Activated CD4-positive, alpha-beta T cell treated with anti-CD3 and anti-CD28 coated beads, Interleukin-2, amount 10 ng/mL, durations not matched to agents 24 days and 14 days (primary cell): ENCODE measurements at regions not wholly inside any gene's neighbourhood (a gene's known extent, or its start where the extent isn't known, plus 50 kb on each side); places are given as distances from the start of the nearest gene placed in this dataset.

Experiments used
- DNase-seq: peaks from one replicate; pipeline ENCODE4 v3.0.0; 2022
- H3K27ac Mint-ChIP-seq: one replicate; pipeline ENCODE4 v1.8.0; 2022; ENCODE audit warnings: mild to moderate bottlenecking, mixed read lengths
- H3K27me3 Mint-ChIP-seq: one replicate; pipeline ENCODE4 v1.8.0; 2022; ENCODE audit warnings: mixed read lengths
- H3K36me3 Mint-ChIP-seq: one replicate; pipeline ENCODE4 v1.8.0; 2022; ENCODE audit warnings: low read depth, mild to moderate bottlenecking, mixed read lengths
- H3K4me1 Mint-ChIP-seq: one replicate; pipeline ENCODE4 v1.8.0; 2021; ENCODE audit warnings: mixed read lengths
- H3K4me3 Mint-ChIP-seq: one replicate; pipeline ENCODE4 v1.8.0; 2022; ENCODE audit warnings: mild to moderate bottlenecking, moderate library complexity, mixed read lengths
- H3K9me3 Mint-ChIP-seq: one replicate; pipeline ENCODE4 v1.8.0; 2021; ENCODE audit warnings: mixed read lengths
- intact Hi-C: fragments of 100-400 bp; cut with micrococcal nuclease; formaldehyde crosslinking; loops from one replicate; pipeline ENCODE4 v1.15.1; 2023

DNA sequence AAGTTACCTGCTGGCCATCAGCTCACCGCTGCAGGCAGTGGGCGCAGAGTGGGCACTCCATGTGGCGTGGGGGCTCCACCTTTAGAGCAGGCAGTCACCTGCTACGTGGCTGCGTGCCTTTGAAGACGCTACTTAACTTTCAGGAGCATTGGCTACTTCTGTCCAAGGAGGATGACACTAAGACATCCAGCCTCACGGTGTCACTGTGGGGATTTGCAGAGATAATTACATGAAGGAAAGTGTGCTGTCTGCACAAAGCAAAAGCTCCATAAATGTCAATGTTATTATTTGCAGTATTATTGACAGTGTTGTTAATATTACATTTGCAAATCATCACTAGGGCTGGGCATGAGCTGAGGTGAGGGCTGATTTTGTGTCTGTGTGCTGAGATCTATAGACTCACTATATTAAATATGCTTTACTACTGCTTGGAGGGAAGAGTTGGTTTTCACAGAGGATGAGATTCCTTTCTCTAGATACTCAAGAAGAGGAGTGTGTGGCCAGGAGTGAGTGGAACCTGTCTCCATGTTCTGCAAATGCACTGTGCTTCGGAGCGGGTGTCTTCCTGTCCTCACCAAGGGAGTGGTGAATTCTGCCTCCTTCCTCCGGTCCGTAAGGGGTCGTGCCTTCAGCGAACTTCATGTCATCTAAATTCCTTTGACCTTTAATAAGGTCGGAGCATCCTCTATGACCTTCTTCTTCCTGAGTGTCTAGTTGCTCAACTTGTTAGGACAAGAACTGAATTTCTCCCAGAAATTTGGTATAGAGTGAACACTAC is 165.8 kb upstream of the SYNDIG1 start:
- Mint-ChIP-seq H3K4me1 (peaks cover 3% of the 10 kb centered on the region), H3K27me3 (peaks cover 11% of the 10 kb centered on the region), H3K27ac (no peak overlapping the region), H3K36me3 (no peaks in the 10 kb centered on the region), H3K9me3 (no peaks in the 10 kb centered on the region), H3K4me3 (no peak overlapping the region)
- intact Hi-C loops: no loop called here
- no peak for DNase-seq

DNA sequence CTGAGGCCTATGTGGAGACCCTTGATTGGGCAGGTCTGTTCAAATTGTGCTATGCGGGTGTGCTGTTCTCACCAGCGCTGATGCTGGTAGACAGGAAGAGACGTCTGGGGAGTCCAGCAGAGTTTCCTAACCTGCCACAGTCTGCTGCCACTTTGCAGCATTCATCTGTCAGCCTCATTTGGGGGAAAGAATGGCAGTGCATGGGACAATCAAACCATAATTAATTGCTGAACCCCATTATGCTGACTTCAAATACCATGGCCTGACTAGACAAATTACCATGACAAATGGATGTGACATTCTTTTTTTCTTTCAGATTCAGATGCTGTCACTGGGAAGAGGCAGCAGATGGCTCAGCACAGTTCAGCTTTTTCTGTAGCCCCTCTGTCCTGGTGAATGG is 171.4 kb upstream of the SYNDIG1 start:
- H3K4me1 Mint-ChIP-seq: no peaks in the 10 kb centered on the region
- DNase-seq: no peak
- intact Hi-C loops: no loop called here
- H3K36me3 Mint-ChIP-seq: no peaks in the 10 kb centered on the region
- no peaks in the 10 kb centered on the region for H3K9me3 Mint-ChIP-seq
- no peak overlapping the region for H3K27ac Mint-ChIP-seq
- peaks cover 9% of the 10 kb centered on the region for H3K27me3 Mint-ChIP-seq
- H3K4me3 Mint-ChIP-seq: no peak overlapping the region

DNA sequence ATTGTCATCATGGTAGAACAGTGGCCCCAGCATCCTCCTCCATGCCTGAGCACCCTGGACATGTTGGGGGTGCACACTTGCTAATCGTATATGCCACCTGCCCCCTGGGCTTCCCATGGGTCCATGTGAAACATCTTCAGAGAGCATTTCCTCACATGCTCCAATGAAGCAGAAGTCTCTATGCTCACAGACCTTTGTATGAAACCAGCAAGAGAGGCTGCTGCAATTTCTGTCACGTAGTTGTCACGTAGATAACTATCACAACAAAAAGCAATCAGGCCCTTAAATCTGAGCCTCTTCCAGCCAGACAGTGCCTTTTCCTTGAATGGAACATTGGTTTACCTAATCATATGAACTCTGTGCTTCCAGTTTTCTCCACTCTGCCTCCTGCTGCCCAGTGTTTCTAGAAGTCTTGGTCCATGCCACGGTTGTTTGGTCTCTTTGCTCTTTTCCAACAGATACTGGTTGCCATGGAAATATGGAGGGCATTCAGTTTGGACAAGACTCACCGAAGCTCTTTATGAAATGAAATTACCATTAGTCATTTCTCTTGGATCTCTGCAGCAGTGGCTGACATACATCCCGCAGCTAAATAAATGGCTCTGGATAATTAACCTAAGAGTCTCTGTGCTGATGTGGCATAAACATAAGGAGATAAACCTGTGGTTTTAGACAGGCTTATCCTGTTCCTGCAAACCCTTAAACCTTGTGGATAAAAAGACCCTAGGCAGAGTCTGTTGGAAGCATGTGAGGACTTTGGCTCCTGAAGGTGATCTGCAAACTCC is 172.8 kb upstream of the SYNDIG1 start:
- no peak overlapping the region for H3K4me3 Mint-ChIP-seq
- no peaks in the 10 kb centered on the region for H3K4me1 Mint-ChIP-seq
- no peaks in the 10 kb centered on the region for H3K36me3 Mint-ChIP-seq
- no peak for DNase-seq
- no peaks in the 10 kb centered on the region for H3K9me3 Mint-ChIP-seq
- H3K27ac Mint-ChIP-seq: no peak overlapping the region
- H3K27me3 Mint-ChIP-seq: peaks cover 8% of the 10 kb centered on the region
- intact Hi-C loops: no loop called here

DNA sequence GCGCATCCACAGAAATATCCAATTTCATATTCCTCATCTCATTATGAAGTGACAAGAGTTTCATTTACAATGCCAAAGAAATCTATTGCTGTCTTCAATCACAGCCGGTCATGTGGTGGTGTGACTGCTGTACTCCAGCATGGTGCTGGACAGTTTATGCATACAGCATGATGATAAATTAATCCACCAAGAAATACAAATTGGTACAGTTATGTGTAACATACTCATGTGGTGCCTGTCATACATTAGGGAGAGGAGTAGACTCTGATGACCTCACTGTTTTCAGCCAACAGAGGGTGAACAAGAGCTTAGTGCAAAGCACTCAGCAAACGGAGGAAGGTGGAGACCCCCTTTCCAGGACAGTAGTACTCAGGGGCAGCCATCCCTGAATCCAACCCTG is 178.4 kb upstream of the SYNDIG1 start:
- Mint-ChIP-seq H3K27ac (no peak overlapping the region), H3K4me3 (no peak overlapping the region)
- intact Hi-C loops: no loop called here

DNA sequence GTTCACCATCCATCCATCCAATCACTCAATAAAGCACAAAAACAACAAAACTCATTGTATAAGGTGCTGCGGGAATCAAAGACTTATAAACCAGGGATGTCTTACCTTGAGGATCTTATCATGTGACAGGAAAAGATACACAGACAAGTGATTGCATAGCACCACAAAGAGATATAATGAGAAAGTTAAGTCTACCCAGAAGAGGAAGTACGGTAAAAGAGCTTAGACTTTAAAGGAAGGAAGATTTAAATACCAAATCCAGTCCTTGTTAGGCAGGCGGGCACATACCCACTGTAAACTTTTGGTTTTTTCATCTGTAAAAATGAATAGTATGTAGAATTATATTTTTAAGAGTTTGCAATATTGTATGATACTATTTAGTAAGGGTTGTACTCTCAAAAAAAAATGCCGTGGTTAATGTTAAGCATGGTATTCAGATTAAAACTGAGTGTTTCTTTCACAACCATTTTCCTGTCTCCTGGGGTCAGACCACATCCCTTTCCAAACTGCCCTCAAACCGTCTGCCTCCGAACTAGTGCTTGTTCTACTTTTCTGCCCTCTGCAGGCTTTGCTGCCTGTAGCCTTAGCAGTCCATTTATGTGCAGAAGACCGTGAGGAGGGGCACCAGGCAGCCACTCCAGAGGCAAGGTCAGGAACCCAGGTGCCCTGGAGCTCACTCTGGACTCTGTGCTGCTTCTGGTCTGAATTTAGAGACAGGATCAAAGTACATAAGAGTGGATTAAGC is 179.5 kb upstream of the SYNDIG1 start:
- Mint-ChIP-seq H3K27ac (peak overlapping the region; percentile 61), H3K27me3 (no peaks in the 10 kb centered on the region)

More for the DNA sequence above, 178.4 kb upstream of the SYNDIG1 start:
- H3K36me3 Mint-ChIP-seq: peaks cover 2% of the 10 kb centered on the region
- peaks cover 15% of the 10 kb centered on the region for H3K9me3 Mint-ChIP-seq
- H3K4me1 Mint-ChIP-seq: peaks cover 12% of the 10 kb centered on the region
- no peaks in the 10 kb centered on the region for H3K27me3 Mint-ChIP-seq
- DNase-seq: no peak

DNA sequence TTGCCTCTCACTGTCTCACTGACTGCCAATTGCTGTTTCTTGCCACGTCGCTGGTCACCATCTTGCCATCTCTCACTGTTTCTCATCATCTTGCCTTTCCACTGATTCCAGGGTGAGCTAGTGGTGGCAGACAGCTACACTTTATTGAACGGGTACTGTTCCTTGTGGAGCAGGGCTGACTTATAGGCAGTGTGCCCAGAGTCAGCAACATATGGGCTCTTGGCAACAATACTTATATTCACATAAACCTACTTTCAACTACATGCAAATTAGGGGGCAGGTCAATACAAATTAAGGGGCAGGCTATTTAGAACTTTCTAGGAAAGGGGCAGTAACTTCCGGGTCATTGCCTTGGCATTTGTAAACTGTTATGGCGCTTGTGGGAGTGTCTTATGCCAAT is 186.2 kb upstream of the SYNDIG1 start:
- no peaks in the 10 kb centered on the region for H3K36me3 Mint-ChIP-seq
- intact Hi-C loops: no loop called here

More for the DNA sequence above, 179.5 kb upstream of the SYNDIG1 start:
- peak; percentile 82 for DNase-seq
- Mint-ChIP-seq H3K9me3 (peaks cover 15% of the 10 kb centered on the region), H3K4me1 (peaks cover 12% of the 10 kb centered on the region), H3K36me3 (peaks cover 2% of the 10 kb centered on the region), H3K4me3 (peak overlapping the region; percentile 65)
- intact Hi-C loops: no loop called here

DNA sequence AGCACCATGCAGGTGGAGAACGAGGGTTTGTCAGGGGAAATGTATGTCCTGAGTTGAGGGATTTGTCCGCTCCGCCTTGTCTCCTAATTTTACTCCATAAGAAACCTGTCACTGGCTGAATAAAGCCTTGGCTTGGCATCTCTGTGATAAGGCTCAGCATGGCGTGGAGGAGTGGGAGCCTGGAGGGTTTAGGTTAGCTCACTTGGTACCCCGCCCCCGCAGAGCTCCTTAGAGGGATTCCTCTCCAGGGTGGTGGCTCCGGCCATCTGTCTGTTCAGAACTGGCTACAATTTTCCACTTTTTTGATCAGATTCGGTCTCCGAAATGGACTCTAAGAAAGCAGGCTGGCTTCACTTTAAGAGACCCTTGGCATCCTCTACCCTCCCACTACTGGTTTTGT is 192.2 kb upstream of the SYNDIG1 start:
- H3K4me3 Mint-ChIP-seq: no peak overlapping the region
- no peak for DNase-seq
- no peak overlapping the region for H3K27ac Mint-ChIP-seq
- peaks cover 1% of the 10 kb centered on the region for H3K4me1 Mint-ChIP-seq
- peaks cover 13% of the 10 kb centered on the region for H3K9me3 Mint-ChIP-seq
- intact Hi-C loops: no loop called here
- H3K36me3 Mint-ChIP-seq: no peaks in the 10 kb centered on the region
- H3K27me3 Mint-ChIP-seq: peaks cover 9% of the 10 kb centered on the region

More for the DNA sequence above, 186.2 kb upstream of the SYNDIG1 start:
- H3K9me3 Mint-ChIP-seq: peaks cover 9% of the 10 kb centered on the region
- no peak overlapping the region for H3K27ac Mint-ChIP-seq
- DNase-seq: no peak
- no peak overlapping the region for H3K4me3 Mint-ChIP-seq
- H3K27me3 Mint-ChIP-seq: peaks cover 1% of the 10 kb centered on the region
- H3K4me1 Mint-ChIP-seq: no peaks in the 10 kb centered on the region

DNA sequence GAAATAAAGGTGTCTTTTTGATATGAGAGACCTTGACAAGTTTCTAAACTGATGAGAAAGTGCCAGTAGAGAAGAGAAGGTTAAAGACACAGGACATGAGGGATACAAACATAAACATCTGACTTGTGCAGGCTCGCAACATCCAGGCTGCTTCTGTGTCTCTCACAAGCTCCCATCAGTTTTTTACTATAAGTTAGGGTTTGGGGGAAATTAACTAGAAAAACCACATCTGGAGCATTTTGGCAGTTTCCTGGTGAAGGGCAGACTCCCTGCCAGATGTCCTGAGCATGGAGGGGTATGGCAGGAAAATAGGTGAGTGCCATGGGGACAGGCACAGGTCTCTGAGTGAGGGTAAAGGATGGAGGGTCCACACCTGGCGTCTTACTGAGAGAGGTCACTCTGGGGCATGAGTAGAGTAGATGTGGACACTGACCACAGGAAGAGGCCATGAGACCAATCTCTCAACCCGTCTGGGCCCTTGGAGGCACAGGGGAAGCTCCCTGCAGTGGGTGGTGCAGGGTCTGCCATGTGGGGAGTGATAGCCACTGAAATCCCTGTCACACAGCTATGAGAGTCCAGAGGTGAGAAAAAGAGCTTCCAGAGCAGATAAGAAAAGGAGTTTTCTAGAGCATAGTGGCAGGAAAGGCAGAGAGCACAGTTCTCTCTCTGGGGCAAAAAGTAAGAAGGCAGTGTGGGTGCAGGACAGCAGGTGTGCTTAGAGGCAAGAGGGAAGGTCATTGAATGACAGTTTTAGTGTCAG is 193.3 kb upstream of the SYNDIG1 start:
- Mint-ChIP-seq H3K36me3 (no peaks in the 10 kb centered on the region), H3K27me3 (peaks cover 9% of the 10 kb centered on the region), H3K4me3 (no peak overlapping the region), H3K9me3 (peaks cover 13% of the 10 kb centered on the region), H3K4me1 (peaks cover 1% of the 10 kb centered on the region), H3K27ac (no peak overlapping the region)
- intact Hi-C loops: no loop called here
- DNase-seq: no peak

DNA sequence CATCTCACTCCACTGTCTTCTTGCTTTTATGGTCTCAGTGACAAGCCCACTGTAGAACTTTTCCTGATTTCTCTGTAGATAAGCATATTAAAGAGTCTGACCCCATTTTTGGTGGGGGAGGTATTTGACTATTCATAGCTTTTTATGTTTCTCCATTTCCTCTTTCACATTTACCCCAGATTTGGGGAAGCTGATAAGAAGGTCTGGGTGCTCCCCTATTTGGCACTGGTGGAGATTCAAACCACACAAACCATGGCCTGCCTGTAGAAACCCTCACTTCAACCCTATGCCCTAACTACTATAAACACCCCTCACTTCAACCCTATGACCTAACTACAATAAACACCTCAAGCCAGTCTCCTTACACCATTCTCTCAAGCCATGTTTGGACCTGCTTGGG is 196.2 kb upstream of the SYNDIG1 start:
- Mint-ChIP-seq H3K36me3 (no peaks in the 10 kb centered on the region), H3K27me3 (peaks cover 9% of the 10 kb centered on the region), H3K4me3 (no peak overlapping the region), H3K27ac (no peak overlapping the region), H3K4me1 (peaks cover 1% of the 10 kb centered on the region), H3K9me3 (peaks cover 13% of the 10 kb centered on the region)
- no peak for DNase-seq
- intact Hi-C loops: no loop called here

DNA sequence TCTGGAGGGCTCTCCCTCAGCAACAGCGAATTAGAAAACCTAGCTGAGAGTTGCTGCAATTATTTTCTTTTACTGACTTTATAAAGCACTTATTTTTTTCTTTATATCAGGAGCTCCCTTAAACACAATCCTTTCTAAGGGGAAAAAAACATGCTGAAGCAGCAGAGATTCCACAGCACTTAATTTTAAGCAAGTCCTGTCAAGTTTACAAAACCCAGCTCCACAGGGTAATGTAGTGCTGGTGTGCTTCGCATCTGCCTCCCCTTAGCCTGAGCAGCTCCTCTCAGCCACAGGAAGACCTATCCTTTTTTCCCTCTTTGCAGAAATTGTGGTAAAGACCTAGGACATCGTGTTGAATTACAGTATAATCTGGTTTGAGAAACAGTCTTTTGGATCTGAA is 208.1 kb upstream of the SYNDIG1 start:
- Mint-ChIP-seq H3K4me1 (no peaks in the 10 kb centered on the region), H3K36me3 (no peaks in the 10 kb centered on the region), H3K4me3 (no peak overlapping the region), H3K27ac (no peak overlapping the region), H3K27me3 (peaks cover 1% of the 10 kb centered on the region), H3K9me3 (no peaks in the 10 kb centered on the region)
- DNase-seq: no peak
- intact Hi-C loops: no loop called here

DNA sequence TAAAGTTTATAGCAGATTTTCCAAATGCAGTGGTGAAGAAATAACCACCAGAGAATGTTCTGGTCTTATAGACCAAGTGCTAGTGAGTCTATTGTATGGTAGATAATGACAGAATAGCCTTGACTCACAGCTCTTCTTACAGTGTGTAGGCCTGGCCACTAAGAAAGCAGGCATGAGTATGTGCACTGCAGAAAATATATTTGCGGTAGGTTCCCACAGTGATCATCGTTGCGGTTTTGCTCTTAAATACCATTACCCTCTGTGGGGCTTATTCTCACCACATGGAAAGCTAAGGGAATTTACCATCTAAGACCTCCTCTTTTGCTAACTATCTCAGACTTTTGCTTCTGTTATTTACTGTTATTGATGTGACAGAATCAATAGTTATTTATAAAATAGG is 212.3 kb upstream of the SYNDIG1 start:
- Mint-ChIP-seq H3K27me3 (peaks cover 6% of the 10 kb centered on the region), H3K4me3 (no peak overlapping the region), H3K36me3 (no peaks in the 10 kb centered on the region), H3K9me3 (no peaks in the 10 kb centered on the region), H3K27ac (no peak overlapping the region), H3K4me1 (no peaks in the 10 kb centered on the region)
- intact Hi-C loops: no loop called here
- DNase-seq: no peak

DNA sequence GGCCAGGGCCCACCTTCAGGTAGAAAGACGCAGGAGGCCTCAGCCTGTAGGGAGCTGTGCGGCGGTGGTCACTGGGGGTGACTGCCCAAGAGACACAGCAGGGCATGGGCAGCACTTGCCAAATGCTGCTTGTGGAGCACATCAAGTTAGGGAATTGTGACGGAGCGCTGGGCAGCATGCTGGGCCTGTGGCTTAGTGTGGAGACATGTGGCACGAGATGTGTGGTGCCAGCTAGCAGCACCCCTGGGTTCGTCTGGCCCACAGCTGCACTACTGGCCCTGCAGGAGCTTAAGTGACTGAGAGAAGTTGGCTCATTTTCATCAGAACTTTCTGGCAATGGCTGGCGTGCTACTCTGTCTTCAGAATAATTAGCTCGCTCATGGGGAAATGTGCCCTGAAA is 213.1 kb upstream of the SYNDIG1 start:
- H3K27ac Mint-ChIP-seq: no peak overlapping the region
- intact Hi-C loops: no loop called here

DNA sequence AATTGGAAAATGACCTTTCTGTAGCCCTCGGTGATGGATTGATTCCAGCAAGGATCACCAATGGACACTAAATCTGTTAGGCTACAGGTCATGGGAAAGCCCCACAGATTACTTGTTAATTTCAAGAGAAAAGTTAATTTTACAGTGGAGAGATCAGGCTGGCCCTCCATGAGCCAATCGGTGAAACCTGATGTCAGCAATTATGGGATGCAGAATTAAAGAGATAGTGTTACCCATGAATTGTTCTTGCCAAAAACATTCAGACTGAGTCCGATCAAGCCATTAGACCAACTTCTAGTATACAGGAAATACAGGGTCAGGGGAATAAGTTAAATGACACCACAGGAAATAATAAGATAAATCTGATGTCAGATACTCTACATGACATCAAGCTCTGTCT is 214.9 kb upstream of the SYNDIG1 start:
- Mint-ChIP-seq H3K4me3 (no peak overlapping the region), H3K36me3 (no peaks in the 10 kb centered on the region), H3K9me3 (peaks cover 6% of the 10 kb centered on the region), H3K4me1 (no peaks in the 10 kb centered on the region), H3K27ac (no peak overlapping the region), H3K27me3 (peaks cover 15% of the 10 kb centered on the region)
- intact Hi-C loops: no loop called here
- no peak for DNase-seq

More for the DNA sequence above, 213.1 kb upstream of the SYNDIG1 start:
- H3K9me3 Mint-ChIP-seq: peaks cover 4% of the 10 kb centered on the region
- H3K27me3 Mint-ChIP-seq: peaks cover 9% of the 10 kb centered on the region
- no peaks in the 10 kb centered on the region for H3K4me1 Mint-ChIP-seq
- H3K36me3 Mint-ChIP-seq: no peaks in the 10 kb centered on the region
- DNase-seq: no peak
- no peak overlapping the region for H3K4me3 Mint-ChIP-seq
